ENCODE measurements at regions not wholly inside any gene's neighbourhood (a gene's known extent, or its start where the extent isn't known, plus 50 kb on each side); places are given as distances from the start of the nearest gene placed in this dataset.

- TF ChIP-seq CTCF (IDR thresholded peaks at IDR 0.05; ENCODE audit: insufficient read depth, low read depth, low read length): no peak
- TF ChIP-seq EZH2 (IDR thresholded peaks at IDR 0.05; ENCODE audit: insufficient read depth, low read length): no peak
Measured at GRCh38 chr16:50908468-50908867, 166.6 kb downstream of the CYLD start.
